GM23338 (cell line): ENCODE measurements at regions not wholly inside any gene's neighbourhood (a gene's known extent, or its start where the extent isn't known, plus 50 kb on each side); places are given as distances from the start of the nearest gene placed in this dataset.

Experiments used
- CREB1 ChIP-seq: fragments of 250-450 bp; sonication (Bioruptor Pico); IDR thresholded peaks from 2 replicates; pipeline ENCODE4 v1.5.0; 2020; ENCODE audit warnings: low read depth, mild to moderate bottlenecking, moderate library complexity
- EZH2 ChIP-seq: fragments of 200-600 bp; sonication (generic); IDR thresholded peaks from one replicate; pipeline ENCODE4 v1.8.0; 2017; ENCODE audit warnings: antibody characterized with exemption, mild to moderate bottlenecking, low read depth; ENCODE audit not compliant: unreplicated experiment
- EZH2phosphoT487 ChIP-seq: fragments of 200-600 bp; sonication (generic); IDR thresholded peaks from one replicate; pipeline ENCODE4 v1.8.1; 2018; ENCODE audit warnings: antibody characterized with exemption; ENCODE audit not compliant: unreplicated experiment
- JUNB ChIP-seq: IDR thresholded peaks from one replicate; pipeline ENCODE4 v1.6.1; 2016; ENCODE audit warnings: antibody characterized with exemption; ENCODE audit not compliant: unreplicated experiment
- POLR2AphosphoS5 ChIP-seq: IDR thresholded peaks from 2 replicates; pipeline ENCODE4 v1.6.1; 2016; ENCODE audit warnings: antibody characterized with exemption, low read depth
- STAT1 ChIP-seq: IDR thresholded peaks from one replicate; pipeline ENCODE4 v1.6.1; 2016; ENCODE audit warnings: antibody characterized with exemption; ENCODE audit not compliant: unreplicated experiment
- TF ChIP-seq, protein P1 (sequence below), 2 experiments: fragments of 200-600 bp in 1 of 2; sonication (generic) in 1 of 2; conservative IDR thresholded peaks; 2 replicates each; pipeline versions ENCODE4 v1.5.1 to v1.6.1; 2016 to 2017; ENCODE audit warnings: antibody characterized with exemption in 2 of 2, low read depth in 2 of 2, mild to moderate bottlenecking in 2 of 2, moderate library complexity in 1 of 2
- TF ChIP-seq, protein P2 (sequence below): IDR thresholded peaks from one replicate; pipeline ENCODE4 v1.6.1; 2018; ENCODE audit warnings: antibody characterized with exemption; ENCODE audit not compliant: unreplicated experiment

DNA sequence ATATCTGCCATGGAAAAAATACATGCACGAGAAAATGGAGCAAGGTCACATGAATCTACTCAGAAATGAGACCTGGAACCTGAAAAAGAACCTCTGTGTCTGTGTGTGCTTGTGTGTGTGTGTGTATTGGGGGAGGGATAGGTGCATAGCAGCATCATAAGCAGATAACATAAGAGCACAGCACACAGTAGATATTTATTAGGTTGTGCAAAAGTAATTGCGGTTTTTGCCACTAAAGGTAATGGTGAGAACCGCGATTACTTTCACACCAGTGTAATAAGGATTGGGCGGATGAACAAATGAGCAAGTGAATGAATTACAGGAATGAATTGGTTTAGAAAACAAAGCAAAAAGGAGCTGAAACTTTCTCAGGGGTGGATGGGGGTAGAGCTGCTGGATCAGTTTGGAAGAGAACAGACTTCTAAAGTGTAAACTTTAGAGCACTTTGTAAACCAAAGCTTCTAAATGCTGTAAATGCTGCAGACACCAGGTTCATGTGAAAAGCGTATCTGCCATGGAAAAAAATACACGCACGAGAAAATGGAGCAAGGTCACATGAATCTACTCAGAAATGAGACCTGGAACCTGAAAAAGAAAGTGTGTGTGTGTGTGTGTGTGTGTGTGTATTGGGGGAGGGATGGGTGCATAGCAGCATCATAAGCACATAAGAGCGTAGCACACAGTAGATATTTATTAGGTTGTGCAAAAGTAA, 156.9 kb downstream of the TOMM20 start:
- TF ChIP-seq, protein P1, sequence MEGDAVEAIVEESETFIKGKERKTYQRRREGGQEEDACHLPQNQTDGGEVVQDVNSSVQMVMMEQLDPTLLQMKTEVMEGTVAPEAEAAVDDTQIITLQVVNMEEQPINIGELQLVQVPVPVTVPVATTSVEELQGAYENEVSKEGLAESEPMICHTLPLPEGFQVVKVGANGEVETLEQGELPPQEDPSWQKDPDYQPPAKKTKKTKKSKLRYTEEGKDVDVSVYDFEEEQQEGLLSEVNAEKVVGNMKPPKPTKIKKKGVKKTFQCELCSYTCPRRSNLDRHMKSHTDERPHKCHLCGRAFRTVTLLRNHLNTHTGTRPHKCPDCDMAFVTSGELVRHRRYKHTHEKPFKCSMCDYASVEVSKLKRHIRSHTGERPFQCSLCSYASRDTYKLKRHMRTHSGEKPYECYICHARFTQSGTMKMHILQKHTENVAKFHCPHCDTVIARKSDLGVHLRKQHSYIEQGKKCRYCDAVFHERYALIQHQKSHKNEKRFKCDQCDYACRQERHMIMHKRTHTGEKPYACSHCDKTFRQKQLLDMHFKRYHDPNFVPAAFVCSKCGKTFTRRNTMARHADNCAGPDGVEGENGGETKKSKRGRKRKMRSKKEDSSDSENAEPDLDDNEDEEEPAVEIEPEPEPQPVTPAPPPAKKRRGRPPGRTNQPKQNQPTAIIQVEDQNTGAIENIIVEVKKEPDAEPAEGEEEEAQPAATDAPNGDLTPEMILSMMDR (conservative IDR thresholded peaks at IDR 0.05; ENCODE audit: low read depth in 2 of 2): no peak
- TF ChIP-seq CREB1: no peak
- no peak for TF ChIP-seq EZH2
- no peak for TF ChIP-seq JUNB
- TF ChIP-seq, protein P2, sequence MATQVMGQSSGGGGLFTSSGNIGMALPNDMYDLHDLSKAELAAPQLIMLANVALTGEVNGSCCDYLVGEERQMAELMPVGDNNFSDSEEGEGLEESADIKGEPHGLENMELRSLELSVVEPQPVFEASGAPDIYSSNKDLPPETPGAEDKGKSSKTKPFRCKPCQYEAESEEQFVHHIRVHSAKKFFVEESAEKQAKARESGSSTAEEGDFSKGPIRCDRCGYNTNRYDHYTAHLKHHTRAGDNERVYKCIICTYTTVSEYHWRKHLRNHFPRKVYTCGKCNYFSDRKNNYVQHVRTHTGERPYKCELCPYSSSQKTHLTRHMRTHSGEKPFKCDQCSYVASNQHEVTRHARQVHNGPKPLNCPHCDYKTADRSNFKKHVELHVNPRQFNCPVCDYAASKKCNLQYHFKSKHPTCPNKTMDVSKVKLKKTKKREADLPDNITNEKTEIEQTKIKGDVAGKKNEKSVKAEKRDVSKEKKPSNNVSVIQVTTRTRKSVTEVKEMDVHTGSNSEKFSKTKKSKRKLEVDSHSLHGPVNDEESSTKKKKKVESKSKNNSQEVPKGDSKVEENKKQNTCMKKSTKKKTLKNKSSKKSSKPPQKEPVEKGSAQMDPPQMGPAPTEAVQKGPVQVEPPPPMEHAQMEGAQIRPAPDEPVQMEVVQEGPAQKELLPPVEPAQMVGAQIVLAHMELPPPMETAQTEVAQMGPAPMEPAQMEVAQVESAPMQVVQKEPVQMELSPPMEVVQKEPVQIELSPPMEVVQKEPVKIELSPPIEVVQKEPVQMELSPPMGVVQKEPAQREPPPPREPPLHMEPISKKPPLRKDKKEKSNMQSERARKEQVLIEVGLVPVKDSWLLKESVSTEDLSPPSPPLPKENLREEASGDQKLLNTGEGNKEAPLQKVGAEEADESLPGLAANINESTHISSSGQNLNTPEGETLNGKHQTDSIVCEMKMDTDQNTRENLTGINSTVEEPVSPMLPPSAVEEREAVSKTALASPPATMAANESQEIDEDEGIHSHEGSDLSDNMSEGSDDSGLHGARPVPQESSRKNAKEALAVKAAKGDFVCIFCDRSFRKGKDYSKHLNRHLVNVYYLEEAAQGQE: no peak
- TF ChIP-seq POLR2AphosphoS5: no peak
- no peak for TF ChIP-seq STAT1
- TF ChIP-seq EZH2phosphoT487: no peak
